ENCODE measurements at regions not wholly inside any gene's neighbourhood (a gene's known extent, or its start where the extent isn't known, plus 50 kb on each side); places are given as distances from the start of the nearest gene placed in this dataset.

- TF ChIP-seq MYC (IDR thresholded peaks at IDR 0.05; ENCODE audit: low read depth, low read length) (no peak), POLR2A (IDR thresholded peaks at IDR 0.05; ENCODE audit: extremely low read depth, insufficient read length) (no peak), MAX (IDR thresholded peaks at IDR 0.05; ENCODE audit: low read depth, low read length) (no peak), CTCF (IDR thresholded peaks at IDR 0.05; ENCODE audit: low read depth, low read length) (no peak)
- DNase-seq (ENCODE audit: low read depth), result no peak
- H3K4me3 ChIP-seq (ENCODE audit: low read depth, low read length), result no peak overlapping the region
Observed at GRCh38 chr2:7471185-7471584, 554.0 kb downstream of the RNF144A start.

GRCh38 chr2:7472465-7472864 lies 555.3 kb downstream of the RNF144A start:
- DNase-seq (ENCODE audit: low read depth), result no peak
- no peak for TF ChIP-seq MAX (IDR thresholded peaks at IDR 0.05; ENCODE audit: low read depth, low read length)
- no peak for TF ChIP-seq MYC (IDR thresholded peaks at IDR 0.05; ENCODE audit: low read depth, low read length)
- no peak for TF ChIP-seq POLR2A (IDR thresholded peaks at IDR 0.05; ENCODE audit: extremely low read depth, insufficient read length)
- no peak for TF ChIP-seq CTCF (IDR thresholded peaks at IDR 0.05; ENCODE audit: low read depth, low read length)
- H3K4me3 ChIP-seq (ENCODE audit: low read depth, low read length), result no peak overlapping the region

GRCh38 chr2:7473135-7473771 lies 556.0 kb downstream of the RNF144A start:
- DNase-seq (ENCODE audit: low read depth), result no peak
- no peak overlapping the region for H3K4me3 ChIP-seq (ENCODE audit: low read depth, low read length)
- TF ChIP-seq MYC (IDR thresholded peaks at IDR 0.05; ENCODE audit: low read depth, low read length) (no peak), MAX (IDR thresholded peaks at IDR 0.05; ENCODE audit: low read depth, low read length) (no peak), CTCF (IDR thresholded peaks at IDR 0.05; ENCODE audit: low read depth, low read length) (no peak), POLR2A (IDR thresholded peaks at IDR 0.05; ENCODE audit: extremely low read depth, insufficient read length) (no peak)

GRCh38 chr2:7476371-7476770 lies 559.2 kb downstream of the RNF144A start:
- TF ChIP-seq MYC (IDR thresholded peaks at IDR 0.05; ENCODE audit: low read depth, low read length), result no peak
- TF ChIP-seq MAX (IDR thresholded peaks at IDR 0.05; ENCODE audit: low read depth, low read length), result no peak
- no peak for TF ChIP-seq POLR2A (IDR thresholded peaks at IDR 0.05; ENCODE audit: extremely low read depth, insufficient read length)
- TF ChIP-seq CTCF (IDR thresholded peaks at IDR 0.05; ENCODE audit: low read depth, low read length), result no peak
- H3K4me3 ChIP-seq (ENCODE audit: low read depth, low read length), result no peak overlapping the region
- no peak for DNase-seq (ENCODE audit: low read depth)

GRCh38 chr2:7479603-7480002 lies 562.4 kb downstream of the RNF144A start:
- H3K4me3 ChIP-seq (ENCODE audit: low read depth, low read length), result no peak overlapping the region
- TF ChIP-seq MAX (IDR thresholded peaks at IDR 0.05; ENCODE audit: low read depth, low read length) (no peak), MYC (IDR thresholded peaks at IDR 0.05; ENCODE audit: low read depth, low read length) (no peak), CTCF (IDR thresholded peaks at IDR 0.05; ENCODE audit: low read depth, low read length) (no peak), POLR2A (IDR thresholded peaks at IDR 0.05; ENCODE audit: extremely low read depth, insufficient read length) (no peak)
- DNase-seq (ENCODE audit: low read depth), result no peak

Measured in NB4 (cell line).